ENCODE measurements at regions not wholly inside any gene's neighbourhood (a gene's known extent, or its start where the extent isn't known, plus 50 kb on each side); places are given as distances from the start of the nearest gene placed in this dataset.
"Not testable (repeated sequence)": the region's sequence is repeated elsewhere in the genome, so short reads cannot be mapped to it uniquely, and the experiment has no call there.

GRCh38 chr2:39568561-39569006 is 97.1 kb upstream of the TMEM178A start:
- peaks cover 8% of the 10 kb centered on the region for H3K9me3 Mint-ChIP-seq
- no peak overlapping the region for H3K4me3 Mint-ChIP-seq
- no peaks in the 10 kb centered on the region for H3K36me3 Mint-ChIP-seq
- H3K4me1 Mint-ChIP-seq = no peaks in the 10 kb centered on the region
- H3K27ac Mint-ChIP-seq = no peak overlapping the region
- no peaks in the 10 kb centered on the region for H3K27me3 Mint-ChIP-seq
- DNase-seq = no peak

- no peak overlapping the region for H3K27ac Mint-ChIP-seq
- H3K9me3 Mint-ChIP-seq = peaks cover 2% of the 10 kb centered on the region
- H3K4me3 Mint-ChIP-seq = no peak overlapping the region
- H3K4me1 Mint-ChIP-seq = no peaks in the 10 kb centered on the region
- no peak for DNase-seq
- no peaks in the 10 kb centered on the region for H3K36me3 Mint-ChIP-seq
- no peaks in the 10 kb centered on the region for H3K27me3 Mint-ChIP-seq
These were observed 95.6 kb upstream of the TMEM178A start for GRCh38 chr2:39570130-39570555.

DNA sequence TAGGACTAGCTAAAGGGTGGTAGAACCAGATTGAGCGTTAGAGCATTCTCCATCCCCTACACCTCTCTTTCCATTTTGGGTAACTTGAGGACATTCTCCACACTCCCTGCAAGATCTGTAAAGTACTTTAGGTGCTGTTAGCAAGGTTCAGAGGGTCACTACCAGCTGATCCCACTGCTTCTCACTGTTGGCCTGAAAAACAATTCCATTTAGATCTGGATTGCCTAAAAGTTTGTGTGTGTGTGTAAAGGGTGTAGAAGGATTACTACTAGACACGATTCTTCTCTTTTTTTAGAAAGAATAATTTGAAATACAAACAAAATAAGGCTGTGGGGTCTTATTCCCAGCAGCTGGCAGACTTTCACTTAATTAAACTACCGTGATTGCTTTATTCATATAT is 95.1 kb upstream of the TMEM178A start:
- DNase-seq = no peak

DNA sequence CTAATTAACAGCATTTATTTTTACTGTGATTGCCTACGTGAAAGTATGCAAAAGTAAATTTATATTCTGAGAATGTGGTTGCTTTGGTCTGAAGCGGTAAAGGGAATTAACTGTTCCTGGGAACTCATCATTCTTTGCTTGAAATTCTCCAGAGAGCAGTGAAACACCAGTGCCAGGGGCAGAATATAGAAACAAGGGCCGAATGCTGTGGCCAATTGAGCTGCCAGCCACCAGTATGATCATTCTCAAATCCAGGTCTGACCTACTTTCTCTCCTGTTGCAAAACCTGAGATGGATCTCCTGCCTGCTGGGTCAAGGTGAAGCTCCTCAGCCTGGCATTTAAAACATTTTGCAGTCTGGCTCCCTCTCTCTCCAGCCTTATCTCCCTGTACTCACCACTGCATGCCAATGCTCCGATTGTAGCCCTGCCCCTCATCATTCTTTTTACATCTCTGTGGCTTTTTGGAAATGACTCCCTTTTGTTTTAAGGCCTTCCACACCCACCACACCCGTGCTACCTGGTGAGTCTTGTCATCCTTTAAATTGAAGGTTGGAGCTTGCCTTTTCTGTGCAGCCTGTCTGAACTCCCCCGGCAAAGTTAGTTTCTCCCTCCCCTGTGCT is 94.5 kb upstream of the TMEM178A start:
- Mint-ChIP-seq H3K9me3 (peaks cover under 1% of the 10 kb centered on the region), H3K27ac (no peak overlapping the region), H3K4me3 (no peak overlapping the region), H3K36me3 (no peaks in the 10 kb centered on the region), H3K27me3 (no peaks in the 10 kb centered on the region), H3K4me1 (no peaks in the 10 kb centered on the region)
- no peak for DNase-seq

More for the DNA sequence above, 95.1 kb upstream of the TMEM178A start:
- H3K36me3 Mint-ChIP-seq = no peaks in the 10 kb centered on the region
- peaks cover 2% of the 10 kb centered on the region for H3K9me3 Mint-ChIP-seq
- no peaks in the 10 kb centered on the region for H3K4me1 Mint-ChIP-seq
- no peak overlapping the region for H3K27ac Mint-ChIP-seq
- H3K27me3 Mint-ChIP-seq = no peaks in the 10 kb centered on the region
- no peak overlapping the region for H3K4me3 Mint-ChIP-seq

DNA sequence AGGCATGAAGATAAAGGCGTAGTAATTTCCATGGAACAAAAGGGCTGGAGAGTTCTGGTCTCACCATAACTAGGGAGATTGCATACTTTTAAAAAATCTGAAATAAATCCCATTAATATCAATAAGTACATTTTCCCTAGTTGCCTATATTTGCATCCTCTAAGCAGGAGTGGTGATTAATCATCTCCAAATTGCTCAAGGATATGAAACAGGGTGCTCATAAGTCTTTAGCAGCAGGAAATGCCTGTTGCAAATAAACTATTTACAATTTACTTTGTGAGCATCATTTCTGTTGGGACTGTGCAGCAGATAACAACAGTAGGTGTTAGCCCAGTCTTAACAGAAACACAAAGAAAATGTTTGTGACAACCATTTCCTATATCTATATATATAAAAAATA is 92.4 kb upstream of the TMEM178A start:
- Mint-ChIP-seq H3K27ac (no peak overlapping the region), H3K36me3 (no peaks in the 10 kb centered on the region), H3K4me3 (no peak overlapping the region), H3K9me3 (peaks cover 3% of the 10 kb centered on the region), H3K27me3 (no peaks in the 10 kb centered on the region), H3K4me1 (no peaks in the 10 kb centered on the region)
- no peak for DNase-seq

GRCh38 chr2:39581866-39582265 is 83.9 kb upstream of the TMEM178A start:
- no peak for DNase-seq
- Mint-ChIP-seq H3K36me3 (peaks cover 5% of the 10 kb centered on the region), H3K27ac (no peak overlapping the region), H3K27me3 (no peaks in the 10 kb centered on the region), H3K4me1 (no peaks in the 10 kb centered on the region), H3K4me3 (no peak overlapping the region), H3K9me3 (peaks cover 9% of the 10 kb centered on the region)

- peaks cover 11% of the 10 kb centered on the region for H3K9me3 Mint-ChIP-seq
- H3K4me1 Mint-ChIP-seq = no peaks in the 10 kb centered on the region
- no peaks in the 10 kb centered on the region for H3K27me3 Mint-ChIP-seq
- no peak overlapping the region for H3K4me3 Mint-ChIP-seq
- DNase-seq = no peak
- H3K36me3 Mint-ChIP-seq = peaks cover 5% of the 10 kb centered on the region
- no peak overlapping the region for H3K27ac Mint-ChIP-seq
These were observed 82.5 kb upstream of the TMEM178A start for GRCh38 chr2:39583213-39583612.

DNA sequence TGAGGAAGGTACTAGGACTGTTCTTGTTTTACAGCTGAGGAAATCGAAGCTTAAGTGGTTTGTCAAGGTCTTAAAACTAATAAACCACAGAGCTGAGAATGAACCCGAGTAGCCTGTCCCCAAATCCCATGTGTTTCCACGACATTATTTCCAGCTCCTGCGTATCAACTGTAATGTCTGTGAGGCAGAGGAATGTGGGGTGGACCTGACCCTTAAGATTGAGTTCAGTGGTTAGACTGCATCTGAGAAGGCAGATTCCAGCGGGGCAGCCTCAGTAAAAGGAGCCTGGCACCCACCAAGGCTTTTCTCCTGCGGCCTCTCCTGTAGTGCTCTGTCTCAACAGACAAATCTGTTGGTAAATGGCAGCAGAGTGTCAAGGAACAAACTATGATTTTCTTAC is 81.9 kb upstream of the TMEM178A start:
- Mint-ChIP-seq H3K36me3 (peaks cover 5% of the 10 kb centered on the region), H3K27ac (no peak overlapping the region), H3K9me3 (peaks cover 10% of the 10 kb centered on the region), H3K4me1 (no peaks in the 10 kb centered on the region), H3K4me3 (no peak overlapping the region), H3K27me3 (no peaks in the 10 kb centered on the region)
- no peak for DNase-seq

DNA sequence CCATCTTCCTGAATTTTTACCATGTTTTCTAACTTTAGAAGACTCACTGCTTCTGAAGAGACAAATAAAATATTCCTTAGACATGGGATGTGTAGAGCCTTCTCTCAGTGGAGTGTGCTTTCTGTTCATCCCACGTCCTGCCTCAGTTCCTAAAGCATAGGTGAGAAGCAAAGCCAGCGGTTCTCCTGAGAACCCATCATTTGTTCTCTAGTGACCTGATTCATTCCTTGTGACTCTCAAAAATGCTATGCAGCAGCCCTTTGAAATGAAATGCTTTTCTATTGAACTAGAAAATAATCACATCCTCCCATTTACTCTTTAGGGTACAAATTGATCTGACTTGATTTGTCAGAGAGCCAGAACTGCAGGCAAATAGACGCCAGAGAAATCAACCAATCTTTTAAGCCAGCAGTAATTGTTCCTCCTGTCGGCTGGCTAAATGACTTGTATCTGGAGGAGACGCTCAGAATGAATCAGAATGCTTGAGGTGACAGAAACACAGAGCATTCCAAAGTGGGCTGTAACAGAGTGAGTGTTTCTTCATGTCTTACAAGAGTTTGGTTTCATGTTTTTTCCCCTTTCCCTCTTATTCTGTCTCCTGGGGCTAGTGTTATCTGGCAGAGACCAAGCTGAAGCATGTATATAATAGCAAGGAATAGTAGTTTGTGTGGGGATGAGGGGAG is 81.3 kb upstream of the TMEM178A start:
- peaks cover 10% of the 10 kb centered on the region for H3K9me3 Mint-ChIP-seq
- peaks cover 5% of the 10 kb centered on the region for H3K36me3 Mint-ChIP-seq
- no peaks in the 10 kb centered on the region for H3K27me3 Mint-ChIP-seq
- DNase-seq = no peak
- H3K4me3 Mint-ChIP-seq = no peak overlapping the region
- H3K4me1 Mint-ChIP-seq = no peaks in the 10 kb centered on the region
- H3K27ac Mint-ChIP-seq = no peak overlapping the region

DNA sequence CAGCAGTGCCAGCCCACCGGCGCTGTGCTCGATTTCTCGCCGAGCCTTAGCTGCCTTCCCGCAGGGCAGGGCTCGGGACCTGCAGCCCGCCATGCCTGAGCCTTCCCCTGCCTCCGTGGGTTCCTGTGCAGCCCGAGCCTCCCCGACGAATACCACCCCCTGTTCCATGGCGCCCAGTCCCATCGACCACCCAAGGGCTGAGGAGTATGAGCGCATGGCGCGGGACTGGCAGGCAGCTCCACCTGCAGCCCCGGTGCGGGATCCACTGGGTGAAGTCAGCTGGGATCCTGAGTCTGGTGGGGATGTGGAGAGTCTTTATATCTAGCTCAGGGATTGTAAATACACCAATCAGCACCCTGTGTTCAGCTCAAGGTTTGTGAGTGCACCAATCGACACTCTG is 80.2 kb upstream of the TMEM178A start:
- peaks cover 12% of the 10 kb centered on the region for H3K9me3 Mint-ChIP-seq
- H3K27me3 Mint-ChIP-seq, DNase-seq, H3K36me3 Mint-ChIP-seq, H3K4me1 Mint-ChIP-seq, H3K27ac Mint-ChIP-seq, H3K4me3 Mint-ChIP-seq: not testable (repeated sequence)

GRCh38 chr2:39587168-39587567 is 78.5 kb upstream of the TMEM178A start:
- Mint-ChIP-seq H3K4me3 (no peak overlapping the region), H3K27ac (no peak overlapping the region), H3K9me3 (peaks cover 4% of the 10 kb centered on the region), H3K36me3 (no peaks in the 10 kb centered on the region), H3K4me1 (no peaks in the 10 kb centered on the region), H3K27me3 (no peaks in the 10 kb centered on the region)
- DNase-seq = no peak

DNA sequence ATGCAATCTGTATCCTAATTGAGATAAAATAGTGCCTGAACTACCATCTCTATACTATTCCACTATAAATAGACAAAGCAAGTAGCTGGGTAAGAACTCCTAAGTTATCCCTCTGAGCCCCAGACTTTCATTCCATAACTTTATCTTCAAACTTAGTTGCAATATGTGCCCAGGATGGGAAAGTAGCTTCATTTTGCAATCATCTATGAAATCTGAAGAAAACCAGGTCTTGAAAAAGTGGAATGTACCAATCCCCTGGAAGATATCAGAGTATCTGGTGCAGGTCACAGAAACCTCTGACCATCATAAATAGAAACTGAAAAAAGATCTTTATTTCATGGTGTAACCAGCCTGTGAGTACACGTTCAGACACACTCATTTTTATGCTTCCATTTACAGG is 78.1 kb upstream of the TMEM178A start:
- Mint-ChIP-seq H3K27ac (no peak overlapping the region), H3K27me3 (no peaks in the 10 kb centered on the region), H3K36me3 (no peaks in the 10 kb centered on the region), H3K9me3 (peaks cover 4% of the 10 kb centered on the region), H3K4me1 (no peaks in the 10 kb centered on the region), H3K4me3 (no peak overlapping the region)
- DNase-seq = no peak

DNA sequence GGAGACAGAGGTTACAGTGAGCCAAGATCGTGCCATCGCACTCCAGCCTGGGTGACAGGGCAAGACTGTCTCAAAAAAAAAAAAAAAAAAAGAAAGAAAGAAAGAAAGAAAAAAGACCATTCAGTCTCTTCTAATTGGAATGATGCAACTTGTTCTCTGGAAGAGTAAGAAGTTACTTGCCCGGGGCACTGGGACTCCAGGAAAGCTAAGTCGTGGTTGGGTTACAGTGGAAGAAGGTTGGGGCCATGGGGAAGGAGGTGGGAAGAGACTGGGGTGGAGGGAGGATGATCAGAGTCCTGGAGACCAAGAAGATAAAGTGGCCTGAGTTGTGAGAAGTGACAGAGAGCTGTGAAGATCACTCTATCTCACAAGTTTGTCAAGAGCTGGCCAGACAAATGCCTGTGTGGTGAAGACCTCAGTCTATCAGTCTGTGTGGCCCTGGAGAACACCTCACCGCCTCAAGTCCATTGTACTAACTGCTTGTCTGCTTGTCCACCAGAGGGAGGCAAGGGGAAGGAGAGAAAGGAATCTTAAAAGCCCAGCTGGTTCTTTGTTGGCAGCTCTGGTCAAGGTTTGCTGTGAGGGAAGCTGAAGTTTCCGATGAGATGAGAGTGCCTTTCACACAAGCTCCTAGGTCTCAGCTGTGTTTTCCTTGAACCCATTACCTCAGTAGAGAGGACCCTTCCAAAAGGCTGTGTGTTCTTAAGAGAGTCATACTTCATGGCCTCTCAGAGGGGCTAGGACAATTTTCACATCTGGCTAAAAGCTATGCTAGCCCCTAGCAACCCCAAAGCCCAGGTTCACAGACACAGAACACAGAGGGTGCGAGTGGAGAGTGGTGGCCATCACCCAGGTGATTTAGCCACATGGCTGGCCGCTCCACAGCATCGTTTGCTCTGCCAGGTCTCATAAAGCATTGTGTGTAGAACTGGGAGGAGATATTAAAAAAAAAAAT is 72.0 kb upstream of the TMEM178A start:
- Mint-ChIP-seq H3K9me3 (peaks cover 2% of the 10 kb centered on the region), H3K27ac (no peak overlapping the region), H3K27me3 (no peaks in the 10 kb centered on the region), H3K4me3 (no peak overlapping the region), H3K4me1 (no peaks in the 10 kb centered on the region), H3K36me3 (no peaks in the 10 kb centered on the region)
- DNase-seq = no peak

- H3K27ac Mint-ChIP-seq = no peak overlapping the region
- H3K4me3 Mint-ChIP-seq = no peak overlapping the region
- H3K27me3 Mint-ChIP-seq = no peaks in the 10 kb centered on the region
- no peaks in the 10 kb centered on the region for H3K9me3 Mint-ChIP-seq
- H3K36me3 Mint-ChIP-seq = no peaks in the 10 kb centered on the region
- DNase-seq = no peak
- no peaks in the 10 kb centered on the region for H3K4me1 Mint-ChIP-seq
These were observed 70.6 kb upstream of the TMEM178A start for GRCh38 chr2:39595116-39595515.

DNA sequence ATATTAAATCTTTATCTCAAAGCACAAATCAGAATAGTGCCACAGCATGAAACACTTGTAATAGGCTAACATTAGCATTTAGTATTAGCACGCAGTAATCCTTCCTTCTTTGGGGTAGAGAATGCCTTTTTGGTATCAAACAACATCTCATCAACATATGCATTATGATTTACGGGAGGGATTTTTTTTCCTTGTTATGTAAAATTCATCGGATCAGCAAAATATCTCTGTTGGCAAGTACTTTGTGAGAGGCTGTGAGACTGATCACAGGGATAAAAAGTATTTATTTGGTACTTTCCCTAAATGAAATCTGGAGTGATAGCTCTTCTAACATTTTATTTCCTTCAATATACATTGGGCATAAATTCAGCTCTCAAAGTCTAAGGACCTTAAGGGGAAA is 68.4 kb upstream of the TMEM178A start:
- Mint-ChIP-seq H3K4me1 (no peaks in the 10 kb centered on the region), H3K36me3 (no peaks in the 10 kb centered on the region), H3K27ac (no peak overlapping the region), H3K27me3 (no peaks in the 10 kb centered on the region), H3K4me3 (no peak overlapping the region), H3K9me3 (no peaks in the 10 kb centered on the region)
- DNase-seq = no peak

Measured in activated naive CD8-positive, alpha-beta T cell treated with anti-CD3 and anti-CD28 coated beads for 36 hours (primary cell).